ENCODE measurements at regions not wholly inside any gene's neighbourhood (a gene's known extent, or its start where the extent isn't known, plus 50 kb on each side); places are given as distances from the start of the nearest gene placed in this dataset.

DNA sequence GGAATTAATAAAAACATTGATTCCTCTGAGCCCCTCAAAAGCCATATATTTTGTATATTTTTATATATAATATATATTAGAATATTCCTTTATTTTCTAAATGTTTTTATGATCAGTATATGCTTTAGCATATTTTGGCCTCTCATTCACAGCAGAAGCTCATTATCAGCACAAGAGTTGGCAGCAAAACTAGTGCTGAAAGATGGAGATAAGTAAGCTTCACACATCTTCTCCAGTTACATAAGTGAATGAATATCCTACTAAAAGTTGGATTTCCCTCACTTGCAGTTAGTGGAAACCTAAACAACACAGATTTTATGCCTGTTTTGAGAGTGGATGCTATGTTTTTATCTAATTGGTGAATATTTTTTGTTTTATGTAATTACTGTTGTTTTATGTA lies 1303.8 kb upstream of the ADGRB3 start:
- DNase-seq (no peak), ATAC-seq (ENCODE audit: low FRiP score) (no peak)
- H3K27me3 ChIP-seq (ENCODE audit: control insufficient read depth in 1 of 2, insufficient read depth in 2 of 2, low read length in 1 of 2), result no peaks in the 10 kb centered on the region
- no peak overlapping the region for H3K27ac ChIP-seq (ENCODE audit: low read depth in 1 of 2, low read length in 2 of 2)
- H3K4me1 ChIP-seq (ENCODE audit: control insufficient read depth in 1 of 2, insufficient read depth in 2 of 2, low read length in 2 of 2), result no peaks in the 10 kb centered on the region
- no peak overlapping the region for H3K4me3 ChIP-seq (ENCODE audit: low read length in 2 of 2)
- no peaks in the 10 kb centered on the region for H3K9me3 ChIP-seq (ENCODE audit: control insufficient read depth, low read length)
- intact Hi-C loops (cut with DNase I), result no loop called here
- no peaks in the 10 kb centered on the region for H3K36me3 ChIP-seq (ENCODE audit: control insufficient read depth in 1 of 2, insufficient read depth in 2 of 2, low read length in 1 of 2)

DNA sequence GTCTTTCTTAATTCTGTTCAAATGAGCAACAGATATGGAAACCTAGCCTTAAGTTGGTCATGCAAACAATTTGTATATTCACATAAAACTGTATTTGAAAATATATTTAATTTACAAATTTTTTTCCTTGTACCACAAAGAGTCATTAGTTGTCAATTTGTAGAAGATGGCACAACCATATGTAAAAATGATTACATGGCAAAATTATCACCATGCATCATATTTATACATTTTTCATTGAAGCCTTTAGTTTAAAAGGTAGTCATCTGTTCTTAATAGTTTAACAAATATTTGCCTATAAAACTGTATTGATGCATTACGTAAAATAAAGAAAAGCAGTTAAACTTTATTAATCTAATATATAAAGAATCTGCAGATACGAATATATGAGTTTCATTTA lies 1306.8 kb upstream of the ADGRB3 start:
- no peak overlapping the region for H3K4me3 ChIP-seq (ENCODE audit: low read length in 2 of 2)
- 66% methylated on average over 2 of the region's 2 CpGs for WGBS, 2 donors
- no peaks in the 10 kb centered on the region for H3K4me1 ChIP-seq (ENCODE audit: control insufficient read depth in 1 of 2, insufficient read depth in 2 of 2, low read length in 2 of 2)
- intact Hi-C loops (cut with DNase I), result no loop called here
- H3K27ac ChIP-seq (ENCODE audit: low read depth in 1 of 2, low read length in 2 of 2), result no peak overlapping the region
- H3K36me3 ChIP-seq (ENCODE audit: control insufficient read depth in 1 of 2, insufficient read depth in 2 of 2, low read length in 1 of 2), result no peaks in the 10 kb centered on the region
- H3K9me3 ChIP-seq (ENCODE audit: control insufficient read depth, low read length), result no peaks in the 10 kb centered on the region
- no peak for ATAC-seq (ENCODE audit: low FRiP score)
- DNase-seq, result no peak
- H3K27me3 ChIP-seq (ENCODE audit: control insufficient read depth in 1 of 2, insufficient read depth in 2 of 2, low read length in 1 of 2), result no peaks in the 10 kb centered on the region

DNA sequence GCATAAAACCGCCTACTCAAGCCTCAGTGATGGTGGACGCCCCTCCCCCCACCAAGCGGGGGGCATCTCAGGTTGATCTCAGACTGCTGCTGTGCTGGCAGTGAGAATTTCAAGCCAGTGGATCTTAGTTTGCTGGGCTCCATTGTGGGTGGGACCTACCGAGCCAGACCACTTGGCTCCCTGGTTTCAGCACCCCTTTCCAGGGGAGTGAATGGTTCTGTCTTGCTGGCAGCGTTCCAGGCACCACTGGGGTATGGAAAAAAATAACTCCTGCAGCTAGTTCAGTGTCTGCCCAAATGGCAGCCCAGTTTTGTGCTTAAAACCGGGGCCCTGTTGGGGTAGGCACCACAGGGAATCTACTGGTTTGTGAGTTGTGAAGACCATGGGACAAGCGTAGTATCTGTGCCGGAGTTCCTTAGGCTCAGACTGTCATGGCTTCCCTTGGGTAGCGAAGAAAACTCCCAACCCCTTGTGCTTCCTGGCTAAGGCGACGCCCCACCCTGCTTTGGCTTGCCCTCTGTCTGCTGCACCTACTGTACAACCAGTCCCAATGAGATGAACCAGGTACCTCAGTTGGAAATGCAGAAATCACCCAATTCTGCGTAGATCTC lies 1334.5 kb upstream of the ADGRB3 start:
- Histone ChIP-seq H3K9me3 (ENCODE audit: control insufficient read depth, low read length) (no peaks in the 10 kb centered on the region), H3K27ac (ENCODE audit: low read depth in 1 of 2, low read length in 2 of 2) (no peak overlapping the region), H3K27me3 (ENCODE audit: control insufficient read depth in 1 of 2, insufficient read depth in 2 of 2, low read length in 1 of 2) (no peaks in the 10 kb centered on the region), H3K4me3 (ENCODE audit: low read length in 2 of 2) (no peak overlapping the region), H3K36me3 (ENCODE audit: control insufficient read depth in 1 of 2, insufficient read depth in 2 of 2, low read length in 1 of 2) (no peaks in the 10 kb centered on the region), H3K4me1 (ENCODE audit: control insufficient read depth in 1 of 2, insufficient read depth in 2 of 2, low read length in 2 of 2) (no peaks in the 10 kb centered on the region)
- intact Hi-C loops (cut with DNase I), result no loop called here
- 77 to 90% methylated on average over 12 of the region's 12 CpGs for WGBS, 2 donors
- DNase-seq, result no peak
- ATAC-seq (ENCODE audit: low FRiP score), result no peak

DNA sequence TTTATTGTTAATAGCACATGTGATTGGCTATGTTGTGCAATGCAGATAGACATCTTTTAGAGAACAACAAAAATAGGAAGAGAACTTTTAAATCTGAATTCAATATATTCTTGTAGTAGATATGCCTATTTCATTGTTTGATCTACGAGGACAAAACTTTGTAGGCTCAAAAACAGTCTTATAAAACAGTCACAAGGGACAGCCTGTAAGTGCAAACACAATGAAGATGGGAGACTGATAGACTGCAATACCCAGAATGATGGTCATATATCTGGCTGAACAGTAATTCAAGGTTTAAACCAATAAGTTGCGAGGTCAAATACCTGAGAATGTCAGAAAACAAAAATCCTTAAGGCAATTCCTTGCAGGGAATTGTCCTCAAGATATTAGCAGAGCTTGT lies 1342.9 kb upstream of the ADGRB3 start:
- Histone ChIP-seq H3K4me3 (ENCODE audit: low read length in 2 of 2) (no peak overlapping the region), H3K36me3 (ENCODE audit: control insufficient read depth in 1 of 2, insufficient read depth in 2 of 2, low read length in 1 of 2) (no peaks in the 10 kb centered on the region), H3K4me1 (ENCODE audit: control insufficient read depth in 1 of 2, insufficient read depth in 2 of 2, low read length in 2 of 2) (no peaks in the 10 kb centered on the region), H3K9me3 (ENCODE audit: control insufficient read depth, low read length) (no peaks in the 10 kb centered on the region), H3K27me3 (ENCODE audit: control insufficient read depth in 1 of 2, insufficient read depth in 2 of 2, low read length in 1 of 2) (no peaks in the 10 kb centered on the region), H3K27ac (ENCODE audit: low read depth in 1 of 2, low read length in 2 of 2) (no peak overlapping the region)
- no peak for ATAC-seq (ENCODE audit: low FRiP score)
- DNase-seq, result no peak
- 75 to 82% methylated on average over 2 of the region's 2 CpGs for WGBS, 2 donors
- intact Hi-C loops (cut with DNase I), result no loop called here

DNA sequence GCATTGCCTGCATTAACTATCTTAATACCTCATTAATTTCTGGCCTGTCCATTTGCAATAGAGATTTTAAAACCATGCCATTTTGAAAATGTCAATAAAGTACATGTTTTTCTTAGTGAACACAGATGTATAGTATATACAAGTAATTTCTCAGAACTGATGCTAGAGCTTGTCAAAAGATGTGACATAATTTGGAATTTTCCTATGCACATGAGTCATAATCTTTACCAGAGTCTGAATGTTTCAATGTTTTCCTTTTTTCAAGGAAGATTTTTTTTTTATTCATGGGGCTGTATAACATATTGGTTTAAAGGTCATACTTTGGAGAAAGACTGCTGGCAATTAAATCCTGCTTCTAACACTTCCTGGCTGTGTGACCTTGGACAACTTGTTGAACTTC lies 1347.5 kb upstream of the ADGRB3 start:
- intact Hi-C loops (cut with DNase I), result no loop called here
- ATAC-seq (ENCODE audit: low FRiP score), result no peak
- Histone ChIP-seq H3K4me1 (ENCODE audit: control insufficient read depth in 1 of 2, insufficient read depth in 2 of 2, low read length in 2 of 2) (no peaks in the 10 kb centered on the region), H3K27ac (ENCODE audit: low read depth in 1 of 2, low read length in 2 of 2) (no peak overlapping the region), H3K9me3 (ENCODE audit: control insufficient read depth, low read length) (no peaks in the 10 kb centered on the region), H3K27me3 (ENCODE audit: control insufficient read depth in 1 of 2, insufficient read depth in 2 of 2, low read length in 1 of 2) (no peaks in the 10 kb centered on the region), H3K4me3 (ENCODE audit: low read length in 2 of 2) (no peak overlapping the region), H3K36me3 (ENCODE audit: control insufficient read depth in 1 of 2, insufficient read depth in 2 of 2, low read length in 1 of 2) (no peaks in the 10 kb centered on the region)
- no peak for DNase-seq

DNA sequence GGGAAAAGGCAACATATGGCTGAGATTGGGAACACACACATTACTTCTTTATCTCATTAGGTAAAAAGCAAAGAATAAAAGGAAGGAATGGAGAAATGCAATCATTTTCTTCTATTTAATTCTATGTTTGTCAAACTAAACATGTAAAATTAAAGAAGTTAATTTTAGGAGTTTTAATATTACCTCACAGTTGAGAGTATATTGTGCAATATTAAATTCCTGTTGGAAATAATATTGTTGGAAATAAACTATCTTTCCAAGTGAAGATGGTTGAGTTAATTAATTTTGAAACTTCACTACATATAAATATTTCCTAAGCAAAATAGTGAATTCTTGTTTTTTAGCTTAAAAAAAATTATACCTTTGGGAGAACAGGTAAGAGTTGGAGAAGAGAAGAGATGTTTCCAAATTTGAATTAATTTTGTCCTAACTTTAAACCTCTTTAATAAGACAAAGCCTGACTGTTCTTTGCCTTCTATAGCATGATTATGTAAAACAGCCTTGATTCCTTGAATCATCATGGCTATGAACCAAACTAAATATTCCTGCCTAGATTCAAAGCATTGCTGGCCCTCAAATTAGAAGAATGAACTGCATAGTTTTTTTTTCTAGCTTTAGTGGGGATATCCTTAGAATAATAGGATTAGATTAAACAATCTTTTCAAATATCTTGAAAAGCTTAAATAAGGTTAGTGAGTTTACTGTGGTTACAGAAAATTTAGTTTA lies 1349.1 kb upstream of the ADGRB3 start:
- ATAC-seq (ENCODE audit: low FRiP score) (no peak), DNase-seq (no peak)
- H3K27me3 ChIP-seq (ENCODE audit: control insufficient read depth in 1 of 2, insufficient read depth in 2 of 2, low read length in 1 of 2), result no peaks in the 10 kb centered on the region
- intact Hi-C loops (cut with DNase I), result no loop called here
- H3K4me3 ChIP-seq (ENCODE audit: low read length in 2 of 2), result no peak overlapping the region
- H3K36me3 ChIP-seq (ENCODE audit: control insufficient read depth in 1 of 2, insufficient read depth in 2 of 2, low read length in 1 of 2), result no peaks in the 10 kb centered on the region
- no peak overlapping the region for H3K27ac ChIP-seq (ENCODE audit: low read depth in 1 of 2, low read length in 2 of 2)
- no peaks in the 10 kb centered on the region for H3K9me3 ChIP-seq (ENCODE audit: control insufficient read depth, low read length)
- H3K4me1 ChIP-seq (ENCODE audit: control insufficient read depth in 1 of 2, insufficient read depth in 2 of 2, low read length in 2 of 2), result no peaks in the 10 kb centered on the region

DNA sequence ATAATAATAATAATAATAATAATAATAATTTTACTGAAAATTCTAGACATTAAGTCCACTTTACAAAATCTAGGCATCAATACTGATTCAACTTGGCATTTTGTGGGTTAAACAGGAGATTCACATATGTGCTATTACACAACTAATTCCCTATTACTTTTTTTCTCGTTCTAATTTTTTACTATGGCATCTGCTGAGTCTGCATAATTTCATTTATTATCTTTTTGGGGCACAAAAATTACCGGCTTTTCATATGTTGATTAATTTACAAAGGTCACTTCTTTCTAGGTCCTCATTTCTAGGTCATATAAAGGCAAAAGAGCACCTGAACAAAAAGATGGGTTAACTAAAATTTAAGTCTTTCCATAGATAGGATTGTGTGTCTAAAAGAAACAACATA lies 1357.8 kb upstream of the ADGRB3 start:
- Histone ChIP-seq H3K27me3 (ENCODE audit: control insufficient read depth in 1 of 2, insufficient read depth in 2 of 2, low read length in 1 of 2) (no peaks in the 10 kb centered on the region), H3K27ac (ENCODE audit: low read depth in 1 of 2, low read length in 2 of 2) (no peak overlapping the region), H3K4me1 (ENCODE audit: control insufficient read depth in 1 of 2, insufficient read depth in 2 of 2, low read length in 2 of 2) (no peaks in the 10 kb centered on the region), H3K4me3 (ENCODE audit: low read length in 2 of 2) (no peak overlapping the region), H3K9me3 (ENCODE audit: control insufficient read depth, low read length) (no peaks in the 10 kb centered on the region), H3K36me3 (ENCODE audit: control insufficient read depth in 1 of 2, insufficient read depth in 2 of 2, low read length in 1 of 2) (no peaks in the 10 kb centered on the region)
- 65 to 69% methylated on average over 2 of the region's 2 CpGs for WGBS, 2 donors
- intact Hi-C loops (cut with DNase I), result no loop called here
- DNase-seq (no peak), ATAC-seq (ENCODE audit: low FRiP score) (no peak)

DNA sequence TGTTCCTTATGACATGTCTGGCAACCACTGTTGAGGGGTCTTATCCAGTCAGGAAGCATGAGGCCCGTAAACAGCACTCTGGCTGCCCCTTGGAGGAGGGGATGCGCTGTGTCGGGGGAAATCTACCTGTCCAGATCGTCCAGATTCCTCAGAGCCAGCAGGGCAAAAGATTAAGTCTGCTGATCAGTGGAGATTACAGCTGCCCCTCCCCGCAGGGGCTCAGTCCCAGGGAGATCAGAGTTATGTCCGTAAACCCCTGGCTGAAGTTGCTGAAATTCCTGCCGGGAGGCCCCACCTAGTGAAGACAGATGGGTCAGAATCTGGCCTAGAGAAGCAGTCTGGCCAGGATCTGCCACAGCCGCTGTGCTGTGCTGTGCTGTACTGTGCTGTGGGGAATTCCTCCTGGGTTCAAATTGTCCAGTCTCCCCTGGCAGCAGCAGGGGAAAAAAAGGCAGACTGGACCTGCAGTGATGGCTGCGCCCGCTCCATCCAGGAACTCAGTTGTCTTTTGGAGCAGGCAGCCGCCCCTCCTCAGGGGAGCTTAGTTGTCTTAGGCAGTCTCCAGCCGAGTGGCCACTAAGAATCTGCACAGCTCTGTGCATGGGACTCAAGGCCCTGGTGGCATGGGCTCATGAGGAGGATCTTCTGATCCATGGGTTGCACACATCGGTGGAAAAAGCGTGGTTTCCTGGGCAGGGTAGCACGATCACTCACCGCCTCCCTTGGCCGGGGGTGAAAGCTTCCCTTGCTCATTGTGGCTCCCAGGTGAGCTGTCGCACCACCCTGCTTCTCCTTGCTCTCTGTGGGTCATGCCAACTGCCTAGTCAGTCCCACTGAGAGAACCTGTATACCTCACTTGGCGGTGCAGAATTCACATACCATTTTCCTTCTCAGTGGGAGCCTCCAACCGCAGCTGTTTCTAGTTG lies 1368.8 kb upstream of the ADGRB3 start:
- H3K4me3 ChIP-seq (ENCODE audit: low read length in 2 of 2), result no peak overlapping the region
- 76 to 86% methylated on average over 20 of the region's 20 CpGs for WGBS, 2 donors
- no peaks in the 10 kb centered on the region for H3K36me3 ChIP-seq (ENCODE audit: control insufficient read depth in 1 of 2, insufficient read depth in 2 of 2, low read length in 1 of 2)
- ATAC-seq (ENCODE audit: low FRiP score) (peak; percentile 54), DNase-seq (no peak)
- no peaks in the 10 kb centered on the region for H3K9me3 ChIP-seq (ENCODE audit: control insufficient read depth, low read length)
- intact Hi-C loops (cut with DNase I), result no loop called here
- H3K27me3 ChIP-seq (ENCODE audit: control insufficient read depth in 1 of 2, insufficient read depth in 2 of 2, low read length in 1 of 2), result no peaks in the 10 kb centered on the region
- H3K4me1 ChIP-seq (ENCODE audit: control insufficient read depth in 1 of 2, insufficient read depth in 2 of 2, low read length in 2 of 2), result no peaks in the 10 kb centered on the region
- no peak overlapping the region for H3K27ac ChIP-seq (ENCODE audit: low read depth in 1 of 2, low read length in 2 of 2)

DNA sequence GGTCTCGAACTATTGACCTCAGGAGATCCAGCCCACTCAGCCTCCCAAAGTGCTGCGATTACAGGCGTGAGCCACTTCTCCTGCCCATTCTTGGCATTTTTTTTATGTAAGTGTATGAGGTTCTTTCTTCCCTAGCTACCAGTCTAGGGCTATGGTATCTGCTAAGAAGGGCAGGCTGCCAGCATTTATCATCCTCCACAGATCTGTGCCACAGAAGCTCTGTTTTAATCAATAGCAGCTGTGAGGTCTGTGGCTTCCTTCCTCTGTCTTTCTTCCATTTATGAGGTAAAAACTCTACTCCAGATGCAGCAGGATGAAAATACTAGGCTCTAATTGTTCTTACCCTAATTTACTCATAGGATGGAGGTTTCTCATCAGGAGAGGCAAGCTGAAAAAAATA lies 1382.4 kb upstream of the ADGRB3 start:
- H3K27ac ChIP-seq (ENCODE audit: low read depth in 1 of 2, low read length in 2 of 2), result no peak overlapping the region
- intact Hi-C loops (cut with DNase I), result no loop called here
- ATAC-seq (ENCODE audit: low FRiP score), result no peak
- no peak overlapping the region for H3K4me3 ChIP-seq (ENCODE audit: low read length in 2 of 2)
- WGBS, 2 donors, result 55 to 66% methylated on average over 3 of the region's 3 CpGs
- DNase-seq, result no peak
- no peaks in the 10 kb centered on the region for H3K9me3 ChIP-seq (ENCODE audit: control insufficient read depth, low read length)
- H3K4me1 ChIP-seq (ENCODE audit: control insufficient read depth in 1 of 2, insufficient read depth in 2 of 2, low read length in 2 of 2), result no peaks in the 10 kb centered on the region
- no peaks in the 10 kb centered on the region for H3K27me3 ChIP-seq (ENCODE audit: control insufficient read depth in 1 of 2, insufficient read depth in 2 of 2, low read length in 1 of 2)
- no peaks in the 10 kb centered on the region for H3K36me3 ChIP-seq (ENCODE audit: control insufficient read depth in 1 of 2, insufficient read depth in 2 of 2, low read length in 1 of 2)

Data from aorta (tissue), 5 donors.